ENCODE measurements at regions not wholly inside any gene's neighbourhood (a gene's known extent, or its start where the extent isn't known, plus 50 kb on each side); places are given as distances from the start of the nearest gene placed in this dataset.

DNA sequence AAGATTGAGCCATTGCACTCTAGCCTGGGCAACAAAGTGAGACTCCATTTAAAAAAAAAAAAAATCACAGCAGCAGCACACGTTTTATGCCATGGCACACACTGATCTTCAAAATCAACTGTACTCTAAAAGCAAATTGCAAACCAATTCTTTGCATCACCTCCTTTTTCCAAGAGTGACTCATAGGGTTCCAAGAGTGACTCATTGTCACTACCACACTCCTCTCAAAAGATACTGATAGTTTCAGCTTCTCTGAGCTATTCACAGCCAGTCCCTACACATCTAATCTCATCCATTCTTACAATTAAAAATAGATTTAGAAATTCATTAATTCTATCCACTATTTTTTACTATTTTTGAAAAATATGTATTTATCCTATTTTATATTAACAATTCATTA, 1494.9 kb upstream of the AGA start:
- DNase-seq (ENCODE audit: unreplicated experiment), result peak; percentile 68
- Mint-ChIP-seq H3K4me3 (ENCODE audit: unreplicated experiment) (no peak overlapping the region), H3K27me3 (ENCODE audit: insufficient read depth, unreplicated experiment) (no peaks in the 10 kb centered on the region), H3K36me3 (ENCODE audit: insufficient read depth, unreplicated experiment) (no peaks in the 10 kb centered on the region), H3K9me3 (ENCODE audit: unreplicated experiment) (no peaks in the 10 kb centered on the region), H3K4me1 (ENCODE audit: insufficient read depth, unreplicated experiment) (peaks cover 5% of the 10 kb centered on the region), H3K27ac (ENCODE audit: low read depth, unreplicated experiment) (no peak overlapping the region)
- CTCF ChIA-PET, result interaction anchor here (0.6 to 0.9 kb wide), 2 partner anchors 370 to 1107 kb away, joined by 4 to 5 read pairs; no protein-coding TSS in a partner anchor
- intact Hi-C loops (cut with micrococcal nuclease), result no loop called here
- BruUV-seq (replicated peaks), result no TSS peak
- POLR2A ChIA-PET, result interaction anchor here (0.6 to 1.2 kb wide), 2 partner anchors 37 to 209 kb away, joined by 3 to 4 read pairs; no protein-coding TSS in a partner anchor
- TF ChIP-seq CTCF (IDR thresholded peaks at IDR 0.05; ENCODE audit: unreplicated experiment), result no peak

- CTCF ChIA-PET, result no interaction called here
- DNase-seq (ENCODE audit: unreplicated experiment), result no peak
- Mint-ChIP-seq H3K4me3 (ENCODE audit: unreplicated experiment) (no peak overlapping the region), H3K4me1 (ENCODE audit: insufficient read depth, unreplicated experiment) (peaks cover 5% of the 10 kb centered on the region), H3K27ac (ENCODE audit: low read depth, unreplicated experiment) (no peak overlapping the region), H3K9me3 (ENCODE audit: unreplicated experiment) (no peaks in the 10 kb centered on the region), H3K27me3 (ENCODE audit: insufficient read depth, unreplicated experiment) (no peaks in the 10 kb centered on the region), H3K36me3 (ENCODE audit: insufficient read depth, unreplicated experiment) (no peaks in the 10 kb centered on the region)
- intact Hi-C loops (cut with micrococcal nuclease), result no loop called here
- no TSS peak for BruUV-seq (replicated peaks)
- no peak for TF ChIP-seq CTCF (IDR thresholded peaks at IDR 0.05; ENCODE audit: unreplicated experiment)
- POLR2A ChIA-PET, result no interaction called here
Observed at GRCh38 chr4:178941975-178942374, 1499.7 kb upstream of the AGA start.

DNA sequence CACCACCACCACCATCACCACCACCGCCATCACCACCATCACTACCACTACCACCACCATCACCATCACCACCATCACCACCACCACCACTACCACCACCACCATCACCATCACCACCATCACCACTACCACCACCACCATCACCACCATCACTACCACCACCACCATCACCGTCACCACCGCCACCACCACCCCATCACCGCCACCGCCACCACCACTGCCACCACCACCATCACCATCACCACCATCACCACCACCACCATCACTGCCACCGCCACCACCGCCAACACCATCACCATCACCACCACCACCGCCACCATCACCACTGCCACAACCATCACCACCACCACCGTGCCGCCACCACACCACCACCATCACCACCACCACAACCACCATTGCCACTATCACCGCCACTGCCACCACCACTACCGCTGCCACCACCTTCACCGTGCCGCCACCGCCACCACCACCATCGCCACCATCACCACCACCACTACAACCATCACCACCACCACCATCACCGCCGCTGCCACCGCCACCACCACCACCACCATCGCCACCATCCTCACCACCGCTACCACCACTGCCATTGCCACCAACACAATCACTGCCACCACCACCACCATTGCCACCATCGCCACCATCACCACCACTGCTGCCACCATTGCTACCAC, 1511.3 kb upstream of the AGA start:
- TF ChIP-seq CTCF (IDR thresholded peaks at IDR 0.05; ENCODE audit: unreplicated experiment), result no peak
- Mint-ChIP-seq H3K4me3 (ENCODE audit: unreplicated experiment) (no peak overlapping the region), H3K9me3 (ENCODE audit: unreplicated experiment) (no peaks in the 10 kb centered on the region), H3K4me1 (ENCODE audit: insufficient read depth, unreplicated experiment) (peaks cover under 1% of the 10 kb centered on the region), H3K27ac (ENCODE audit: low read depth, unreplicated experiment) (no peak overlapping the region), H3K27me3 (ENCODE audit: insufficient read depth, unreplicated experiment) (no peaks in the 10 kb centered on the region), H3K36me3 (ENCODE audit: insufficient read depth, unreplicated experiment) (no peaks in the 10 kb centered on the region)
- intact Hi-C loops (cut with micrococcal nuclease), result no loop called here
- DNase-seq (ENCODE audit: unreplicated experiment), result no peak
- BruUV-seq (replicated peaks), result no TSS peak
- CTCF ChIA-PET, result no interaction called here
- POLR2A ChIA-PET, result no interaction called here

- Mint-ChIP-seq H3K36me3 (ENCODE audit: insufficient read depth, unreplicated experiment) (no peaks in the 10 kb centered on the region), H3K9me3 (ENCODE audit: unreplicated experiment) (no peaks in the 10 kb centered on the region), H3K27me3 (ENCODE audit: insufficient read depth, unreplicated experiment) (no peaks in the 10 kb centered on the region), H3K4me1 (ENCODE audit: insufficient read depth, unreplicated experiment) (peaks cover 6% of the 10 kb centered on the region), H3K4me3 (ENCODE audit: unreplicated experiment) (no peak overlapping the region), H3K27ac (ENCODE audit: low read depth, unreplicated experiment) (no peak overlapping the region)
- TF ChIP-seq CTCF (IDR thresholded peaks at IDR 0.05; ENCODE audit: unreplicated experiment), result no peak
- intact Hi-C loops (cut with micrococcal nuclease), result no loop called here
- ChIA-PET CTCF (no interaction called here), POLR2A (interaction anchor here (0.6 kb wide), 1 partner anchor 1355 kb away, joined by 3 read pairs; no protein-coding TSS in a partner anchor)
- no peak for DNase-seq (ENCODE audit: unreplicated experiment)
- BruUV-seq (replicated peaks), result no TSS peak
Observed at GRCh38 chr4:178955614-178956013, 1513.4 kb upstream of the AGA start.
